ENCODE measurements at regions not wholly inside any gene's neighbourhood (a gene's known extent, or its start where the extent isn't known, plus 50 kb on each side); places are given as distances from the start of the nearest gene placed in this dataset.

GRCh38 chr9:29796291-29796952, 2223.1 kb upstream of the C9orf72 start:
- H2BK20ac ChIP-seq (ENCODE audit: low read length) = no peak overlapping the region
- H3K9ac ChIP-seq (replicated peaks in 1 of 4; ENCODE audit: extremely low read depth in 1 of 4, low read depth in 3 of 4, low read length in 3 of 4) = no peak overlapping the region
- no peak overlapping the region for H3K56ac ChIP-seq (replicated peaks; ENCODE audit: insufficient read length, low read depth, low read length)
- no peak overlapping the region for H3K4ac ChIP-seq (replicated peaks; ENCODE audit: insufficient read length, low read depth, low read length)
- H4K5ac ChIP-seq (ENCODE audit: insufficient read length, low read depth, low read length) = no peak overlapping the region
- DNase-seq (ENCODE audit: low read depth in 1 of 2, low spot score in 2 of 2) (no peak), FAIRE-seq (no peak)
- no peaks in the 10 kb centered on the region for H3K23me2 ChIP-seq (ENCODE audit: low read depth, low read length)
- no peak overlapping the region for H2AK5ac ChIP-seq (ENCODE audit: low read depth, low read length)
- no peak overlapping the region for H3K27ac ChIP-seq (ENCODE audit: low read depth, low read length)
- H2BK15ac ChIP-seq (ENCODE audit: low read length) = no peak overlapping the region
- POLR2A ChIA-PET (ENCODE audit: partially characterized antibody) = no interaction called here
- no peak overlapping the region for H2BK5ac ChIP-seq (ENCODE audit: low read depth, low read length)
- 0 out of 7 replicates have a peak, but pooled peaks cover 0 to 3% (median 0%) of the 10 kb centered on the region in 4 experiments for H3K4me1 ChIP-seq (replicated peaks in 1 of 4; ENCODE audit: control insufficient read depth in 3 of 4, insufficient read depth in 4 of 4, low read length in 3 of 4)
- no peak overlapping the region for H3K4me2 ChIP-seq (ENCODE audit: insufficient read depth in 1 of 2, low read depth in 2 of 2, low read length in 2 of 2)
- H3K79me2 ChIP-seq (ENCODE audit: control insufficient read depth in 1 of 2, insufficient read depth in 2 of 2, low read length in 2 of 2) = no peaks in the 10 kb centered on the region
- H3K18ac ChIP-seq (ENCODE audit: extremely low read depth, low read length) = no peak overlapping the region
- no peak overlapping the region for H2BK12ac ChIP-seq (ENCODE audit: low read depth, low read length)
- no peak overlapping the region for H4K91ac ChIP-seq (replicated peaks; ENCODE audit: insufficient read length, low read length)
- CTCF ChIA-PET (ENCODE audit: partially characterized antibody) = interaction anchor here (0.8 kb wide), 1 partner anchor 14 kb away, joined by 3 read pairs; no protein-coding TSS in a partner anchor
- no peaks in the 10 kb centered on the region for H3K27me3 ChIP-seq (replicated peaks in 1 of 4; ENCODE audit: control insufficient read depth in 3 of 4, extremely low read depth in 1 of 4, insufficient read depth in 3 of 4, low read length in 3 of 4)
- no peak overlapping the region for H3K4me3 ChIP-seq (ENCODE audit: extremely low read depth in 1 of 4, insufficient read depth in 2 of 4, low read depth in 3 of 4, low read length in 4 of 4)
- H2AFZ ChIP-seq (ENCODE audit: low read length) = no peak overlapping the region
- H4K8ac ChIP-seq (ENCODE audit: extremely low read depth, insufficient read depth, low read length) = no peak overlapping the region
- no peaks in the 10 kb centered on the region for H3K9me3 ChIP-seq (ENCODE audit: insufficient read depth in 2 of 2, low read depth in 1 of 2, low read length in 1 of 2)
- no peaks in the 10 kb centered on the region for H3K79me1 ChIP-seq (ENCODE audit: low read depth, low read length)
- H3K14ac ChIP-seq (ENCODE audit: insufficient read length) = no peak overlapping the region
- H3K36me3 ChIP-seq (ENCODE audit: control insufficient read depth in 2 of 4, insufficient read depth in 4 of 4, low read length in 3 of 4) = no peaks in the 10 kb centered on the region
- no peak overlapping the region for H3K23ac ChIP-seq (ENCODE audit: insufficient read length)
- 94% methylated on average over 2 of the region's 2 CpGs; no CpG with 5 or more reads in 1 of the 2 experiments for WGBS, 2 experiments (ENCODE audit: extremely low coverage in 1 of 2, insufficient coverage in 1 of 2, insufficient read length in 1 of 2, insufficient replicate concordance in 2 of 2, low coverage in 1 of 2, low lambda C conversion rate in 2 of 2, missing lambda C conversion rate in 1 of 2)
- no peaks in the 10 kb centered on the region for H4K20me1 ChIP-seq (replicated peaks in 1 of 2; ENCODE audit: control insufficient read depth in 1 of 2, insufficient read depth in 2 of 2, low read length in 2 of 2)
- H2BK120ac ChIP-seq (replicated peaks; ENCODE audit: low read depth, low read length) = no peak overlapping the region
- TF ChIP-seq TAF7 (optimal IDR thresholded peaks at IDR 0.05; ENCODE audit: borderline replicate concordance, low read depth, low read length) = no peak
- no peak for TF ChIP-seq SRF (IDR thresholded peaks at IDR 0.05; ENCODE audit: low read depth, low read length)
- no peak for TF ChIP-seq CREB1 (IDR thresholded peaks at IDR 0.05)
- no peak for TF ChIP-seq CBX5 (IDR thresholded peaks at IDR 0.05; ENCODE audit: low read depth, low read length)
- TF ChIP-seq BCL11A (IDR thresholded peaks at IDR 0.05; ENCODE audit: low read depth in 2 of 2, low read length in 2 of 2) = no peak
- TF ChIP-seq EP300 (IDR thresholded peaks at IDR 0.05; ENCODE audit: borderline replicate concordance in 1 of 2, low read depth in 2 of 2, low read length in 2 of 2) = no peak
- no peak for TF ChIP-seq CBX8 (IDR thresholded peaks at IDR 0.05; ENCODE audit: borderline replicate concordance, low read depth, low read length)
- TF ChIP-seq NRF1 (IDR thresholded peaks at IDR 0.05; ENCODE audit: low read depth, low read length) = no peak
- TF ChIP-seq JUN (IDR thresholded peaks at IDR 0.05; ENCODE audit: low read depth, low read length) = no peak
- TF ChIP-seq CTCF (IDR thresholded peaks at IDR 0.05; ENCODE audit: control extremely low read depth in 1 of 3, insufficient read depth in 1 of 3, low read depth in 1 of 3, low read length in 3 of 3) = no peak
- TF ChIP-seq KDM4A (IDR thresholded peaks at IDR 0.05; ENCODE audit: low read depth, low read length, severe bottlenecking) = no peak
